Peyer's patch (tissue), 4 donors: ENCODE measurements at regions not wholly inside any gene's neighbourhood (a gene's known extent, or its start where the extent isn't known, plus 50 kb on each side); places are given as distances from the start of the nearest gene placed in this dataset.

Experiments used
- POLR2A ChIP-seq, 2 donors: fragments of 450-650 bp; IDR thresholded peaks; one replicate each; pipeline ENCODE4 v1.5.1; 2017; ENCODE audit warnings: antibody characterized with exemption in 2 of 2, mild to moderate bottlenecking in 2 of 2, moderate library complexity in 2 of 2
- TF ChIP-seq, protein P1 (sequence below), 6 experiments: fragments of 450-650 bp in 4 of 6; fragments of 200-600 bp in 2 of 6; sonication (generic) in 1 of 6; IDR thresholded peaks; one replicate each; pipeline ENCODE4 v1.5.1; 2017 to 2019; ENCODE audit warnings: antibody characterized with exemption in 6 of 6, mild to moderate bottlenecking in 3 of 6, moderate library complexity in 1 of 6

DNA sequence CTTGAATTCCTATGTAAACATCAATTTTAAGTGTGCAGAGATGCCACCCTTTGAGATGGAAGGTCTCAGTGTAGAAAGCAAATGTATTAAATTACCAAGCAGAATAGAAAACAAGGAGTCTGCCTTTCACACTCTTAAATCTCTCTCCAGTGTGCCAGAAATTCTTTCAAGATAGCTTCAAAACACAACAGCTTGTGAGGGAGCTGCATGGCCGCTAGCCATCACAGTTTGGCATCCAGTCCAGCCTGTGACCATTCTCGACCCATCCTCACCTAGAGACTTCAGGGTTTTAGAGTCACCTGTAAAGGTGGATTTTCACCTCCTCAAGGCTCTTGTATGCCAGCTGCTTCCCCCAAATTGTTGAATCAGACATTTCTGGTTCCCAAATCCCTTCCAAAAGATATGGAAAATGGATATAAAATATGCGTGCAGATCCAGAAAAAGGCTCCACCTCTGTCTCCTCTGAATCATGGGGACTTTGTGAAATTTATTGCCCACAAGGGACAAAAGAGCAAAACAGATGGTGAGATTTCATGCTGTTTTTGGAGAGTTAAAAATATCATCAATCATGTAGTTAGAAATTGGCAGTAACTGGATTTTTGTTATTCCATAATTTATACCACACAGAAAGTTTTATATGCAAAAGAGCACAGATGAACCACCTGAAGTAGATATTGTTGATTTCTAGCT, 114.2 kb upstream of the THRB start:
- TF ChIP-seq, protein P1, sequence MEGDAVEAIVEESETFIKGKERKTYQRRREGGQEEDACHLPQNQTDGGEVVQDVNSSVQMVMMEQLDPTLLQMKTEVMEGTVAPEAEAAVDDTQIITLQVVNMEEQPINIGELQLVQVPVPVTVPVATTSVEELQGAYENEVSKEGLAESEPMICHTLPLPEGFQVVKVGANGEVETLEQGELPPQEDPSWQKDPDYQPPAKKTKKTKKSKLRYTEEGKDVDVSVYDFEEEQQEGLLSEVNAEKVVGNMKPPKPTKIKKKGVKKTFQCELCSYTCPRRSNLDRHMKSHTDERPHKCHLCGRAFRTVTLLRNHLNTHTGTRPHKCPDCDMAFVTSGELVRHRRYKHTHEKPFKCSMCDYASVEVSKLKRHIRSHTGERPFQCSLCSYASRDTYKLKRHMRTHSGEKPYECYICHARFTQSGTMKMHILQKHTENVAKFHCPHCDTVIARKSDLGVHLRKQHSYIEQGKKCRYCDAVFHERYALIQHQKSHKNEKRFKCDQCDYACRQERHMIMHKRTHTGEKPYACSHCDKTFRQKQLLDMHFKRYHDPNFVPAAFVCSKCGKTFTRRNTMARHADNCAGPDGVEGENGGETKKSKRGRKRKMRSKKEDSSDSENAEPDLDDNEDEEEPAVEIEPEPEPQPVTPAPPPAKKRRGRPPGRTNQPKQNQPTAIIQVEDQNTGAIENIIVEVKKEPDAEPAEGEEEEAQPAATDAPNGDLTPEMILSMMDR (IDR thresholded peaks at IDR 0.05): no peak
- no peak for TF ChIP-seq POLR2A (IDR thresholded peaks at IDR 0.05)
